ENCODE measurements at regions not wholly inside any gene's neighbourhood (a gene's known extent, or its start where the extent isn't known, plus 50 kb on each side); places are given as distances from the start of the nearest gene placed in this dataset.

DNA sequence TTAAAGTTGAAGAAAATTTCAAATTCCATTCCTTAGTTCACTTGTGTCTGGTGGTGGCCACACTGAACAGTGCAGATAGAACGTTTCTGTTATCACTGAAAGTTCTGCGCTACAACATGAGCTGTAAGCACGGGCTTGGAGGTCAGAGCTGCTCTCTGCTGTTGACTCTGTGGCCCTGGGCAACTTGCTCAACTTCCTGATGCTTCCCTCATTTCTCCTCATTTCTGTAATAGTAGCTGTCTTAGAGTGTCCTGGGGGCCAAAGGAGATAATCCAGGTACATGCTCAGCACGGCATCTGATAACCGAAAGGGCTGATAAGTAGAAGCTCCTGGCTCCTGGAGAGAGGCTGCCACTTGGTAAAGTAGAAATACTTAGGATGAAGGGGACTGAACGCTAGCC, 92.3 kb upstream of the DUSP5 start:
- no peak overlapping the region for H3K4me3 ChIP-seq (ENCODE audit: low read depth, poor library complexity, severe bottlenecking)
- intact Hi-C loops (cut with DNase I; ENCODE audit: low total_unique reads): no loop called here
- DNase-seq (ENCODE audit: low spot score in 2 of 2): no peak
- TF ChIP-seq POLR2A (IDR thresholded peaks at IDR 0.05) (no peak), CTCF (IDR thresholded peaks at IDR 0.05) (no peak)
- 91 to 96% methylated on average over 6 of the region's 6 CpGs for WGBS, 2 donors

DNA sequence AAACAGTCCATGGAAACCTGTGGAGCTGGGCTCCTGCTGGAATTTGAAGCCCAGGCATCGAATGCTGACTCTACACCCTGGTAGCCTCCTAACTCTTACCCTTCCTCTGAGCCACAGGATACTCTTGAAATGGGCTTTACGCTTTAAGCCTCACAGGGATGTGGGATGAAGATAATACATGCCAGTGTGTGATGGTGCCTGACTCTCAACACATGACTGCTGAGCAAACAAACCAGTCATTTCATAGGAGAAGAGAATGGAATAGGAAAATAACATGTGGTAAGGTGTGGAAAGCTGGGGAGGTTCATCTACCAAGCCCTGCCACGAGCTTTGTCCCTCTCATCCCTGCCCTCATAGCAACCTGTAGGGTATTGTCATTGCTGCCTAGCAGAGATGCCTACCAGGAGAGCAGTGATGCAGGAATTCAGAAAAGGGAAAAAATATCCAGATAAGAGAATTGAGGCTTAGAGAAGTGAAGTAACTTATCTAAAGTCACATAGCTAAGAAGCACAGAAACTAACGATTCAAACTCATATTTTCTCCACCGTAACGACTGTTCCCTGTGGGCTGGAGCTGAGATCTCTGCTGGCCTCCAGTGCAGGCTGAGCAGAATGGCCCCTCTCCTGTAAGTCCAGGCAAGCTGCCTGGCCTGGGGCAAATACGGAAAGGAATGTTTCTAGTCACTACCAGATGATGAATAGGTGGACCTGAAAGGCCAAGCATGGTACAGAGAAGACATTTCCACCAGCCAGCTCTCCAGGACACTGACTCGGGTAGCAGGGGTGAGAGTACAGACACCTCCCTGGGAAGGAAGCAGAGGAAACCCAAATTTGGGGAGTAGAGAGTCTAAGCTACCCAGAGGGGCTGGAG, 90.2 kb upstream of the DUSP5 start:
- H3K4me3 ChIP-seq (ENCODE audit: low read depth, poor library complexity, severe bottlenecking): no peak overlapping the region
- intact Hi-C loops (cut with DNase I; ENCODE audit: low total_unique reads): no loop called here
- 86 to 90% methylated on average over 8 of the region's 8 CpGs for WGBS, 2 donors
- TF ChIP-seq POLR2A (IDR thresholded peaks at IDR 0.05): no peak
- TF ChIP-seq CTCF (IDR thresholded peaks at IDR 0.05): no peak
- DNase-seq (ENCODE audit: low spot score in 2 of 2): no peak

DNA sequence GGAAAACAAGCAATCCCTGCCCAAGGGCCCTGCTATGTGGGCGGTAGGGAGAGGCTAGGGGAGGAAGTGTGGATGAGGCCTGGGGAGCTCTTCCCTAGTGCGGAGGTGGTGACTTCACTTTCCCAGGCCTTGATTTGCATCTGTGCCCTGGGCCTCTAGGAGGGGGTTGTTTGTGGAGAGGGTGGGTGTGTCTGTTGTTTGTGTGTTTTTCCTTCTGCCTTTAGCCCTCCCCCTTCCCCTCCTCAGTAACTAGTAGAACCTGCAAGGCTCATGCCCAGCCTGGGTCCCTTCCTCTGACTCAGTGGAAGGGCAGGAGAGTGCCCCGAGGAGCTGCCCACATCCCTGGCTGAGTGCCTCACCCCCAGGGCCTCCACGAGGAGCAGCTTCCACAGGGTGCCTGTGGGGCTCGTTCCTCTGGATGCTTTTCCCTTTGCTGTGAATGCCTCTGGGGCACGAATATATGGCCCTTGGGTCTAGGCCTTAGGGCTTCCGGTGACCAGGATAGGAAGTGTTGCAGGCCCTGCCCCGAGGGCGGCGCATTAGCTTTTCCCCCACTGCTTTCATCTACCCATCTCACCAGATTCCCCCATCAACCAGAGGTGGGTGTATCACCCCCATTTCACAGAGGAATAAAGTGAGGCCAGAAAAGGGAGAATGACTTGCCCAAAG, 89.4 kb upstream of the DUSP5 start:
- 61 to 75% methylated on average over 9 to 10 of the region's 10 CpGs for WGBS, 2 donors
- DNase-seq (ENCODE audit: low spot score in 2 of 2): no peak

DNA sequence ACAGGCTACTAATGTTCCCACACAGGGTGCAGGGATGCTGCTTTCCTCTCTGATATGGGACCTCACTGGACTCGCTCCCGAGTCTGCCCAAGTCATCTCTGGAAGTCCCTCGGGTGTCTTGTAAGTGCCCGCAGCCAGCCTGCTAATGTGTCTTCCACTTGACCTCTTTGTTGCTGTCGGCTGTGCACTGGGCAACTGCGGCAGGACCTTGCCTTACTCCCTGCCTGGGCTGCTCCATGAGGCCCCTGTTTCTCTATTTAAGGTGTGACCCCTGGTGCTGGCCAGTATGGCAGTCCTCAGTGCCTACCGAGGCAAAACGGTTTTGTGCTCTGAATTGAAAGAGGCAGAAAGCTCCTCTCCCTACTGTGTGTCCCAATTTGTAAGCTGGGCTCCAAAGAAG, 88.8 kb upstream of the DUSP5 start:
- H3K4me3 ChIP-seq (ENCODE audit: low read depth, poor library complexity, severe bottlenecking): no peak overlapping the region
- intact Hi-C loops (cut with DNase I; ENCODE audit: low total_unique reads): no loop called here
- WGBS, 2 donors: 94 to 95% methylated on average over 8 of the region's 8 CpGs
- no peak for DNase-seq (ENCODE audit: low spot score in 2 of 2)
- TF ChIP-seq CTCF (IDR thresholded peaks at IDR 0.05) (no peak), POLR2A (IDR thresholded peaks at IDR 0.05) (no peak)

More for the DNA sequence above, 89.4 kb upstream of the DUSP5 start:
- H3K4me3 ChIP-seq (ENCODE audit: low read depth, poor library complexity, severe bottlenecking): no peak overlapping the region
- TF ChIP-seq CTCF (IDR thresholded peaks at IDR 0.05) (no peak), POLR2A (IDR thresholded peaks at IDR 0.05) (no peak)
- intact Hi-C loops (cut with DNase I; ENCODE audit: low total_unique reads): no loop called here

DNA sequence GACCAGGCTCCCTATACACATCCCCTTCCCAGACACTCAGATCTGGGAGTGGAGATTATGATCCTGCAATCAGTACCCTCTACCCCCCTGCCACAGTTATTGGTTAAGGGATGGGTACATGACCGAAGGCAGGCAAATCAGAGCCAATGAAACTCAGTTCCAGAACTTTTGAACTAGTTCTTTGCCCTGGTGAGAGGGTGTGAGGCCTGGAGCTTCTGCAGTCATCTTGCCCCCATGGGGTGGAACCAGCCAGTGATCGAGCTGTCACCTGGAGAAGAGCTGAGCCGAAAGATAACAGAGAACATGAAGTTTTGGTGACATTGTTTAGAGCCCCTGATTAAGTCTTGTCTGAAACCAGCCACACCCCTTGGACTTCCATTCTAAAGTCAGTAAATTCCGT, 88.2 kb upstream of the DUSP5 start:
- no peak for TF ChIP-seq CTCF (IDR thresholded peaks at IDR 0.05)
- TF ChIP-seq POLR2A (IDR thresholded peaks at IDR 0.05): no peak
- intact Hi-C loops (cut with DNase I; ENCODE audit: low total_unique reads): no loop called here
- WGBS, 2 donors: 82 to 94% methylated on average over 4 of the region's 4 CpGs
- H3K4me3 ChIP-seq (ENCODE audit: low read depth, poor library complexity, severe bottlenecking): no peak overlapping the region
- DNase-seq (ENCODE audit: low spot score in 2 of 2): no peak
